ENCODE measurements at regions not wholly inside any gene's neighbourhood (a gene's known extent, or its start where the extent isn't known, plus 50 kb on each side); places are given as distances from the start of the nearest gene placed in this dataset.

DNA sequence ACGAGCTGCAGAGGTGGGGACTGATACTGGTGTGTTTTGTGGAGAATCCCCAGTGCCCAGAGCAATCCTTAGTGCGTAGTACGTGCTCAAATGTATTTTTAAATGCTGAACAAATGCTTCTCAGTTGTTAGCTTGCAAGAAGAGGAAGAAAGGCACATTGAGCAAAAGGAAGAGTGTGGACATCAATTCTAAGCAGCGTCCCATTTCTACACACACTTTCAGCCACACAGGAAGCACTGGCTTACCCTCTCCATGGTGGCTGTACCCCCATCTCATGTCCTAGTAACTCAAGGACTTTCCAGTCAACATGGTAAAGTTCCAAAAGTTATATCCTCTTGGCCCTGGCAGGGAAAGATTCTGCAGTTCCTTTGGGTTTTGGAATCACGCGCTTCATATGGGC, 98.8 kb upstream of the NXT1 start:
- DNase-seq, result no peak

DNA sequence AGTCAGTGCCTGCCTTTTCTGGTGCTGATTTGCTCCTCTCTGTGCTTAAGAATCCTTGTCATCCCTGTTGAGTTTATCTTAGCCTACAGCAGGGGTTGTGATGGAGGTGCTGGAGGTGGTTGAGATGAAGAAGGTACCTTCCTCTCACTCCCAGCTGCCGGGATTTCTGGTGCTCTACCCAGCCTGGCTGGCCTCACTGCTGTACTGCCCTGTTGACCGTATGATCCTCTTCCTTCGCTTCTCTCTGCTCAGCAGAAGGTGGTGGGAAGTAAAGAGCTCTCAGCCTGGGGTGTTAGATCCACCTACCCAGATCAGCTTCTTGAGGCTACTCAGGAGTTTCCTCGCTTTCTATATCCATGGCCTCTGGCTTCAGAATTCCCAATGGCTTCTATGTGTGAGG, 101.0 kb upstream of the NXT1 start:
- DNase-seq, result no peak

DNA sequence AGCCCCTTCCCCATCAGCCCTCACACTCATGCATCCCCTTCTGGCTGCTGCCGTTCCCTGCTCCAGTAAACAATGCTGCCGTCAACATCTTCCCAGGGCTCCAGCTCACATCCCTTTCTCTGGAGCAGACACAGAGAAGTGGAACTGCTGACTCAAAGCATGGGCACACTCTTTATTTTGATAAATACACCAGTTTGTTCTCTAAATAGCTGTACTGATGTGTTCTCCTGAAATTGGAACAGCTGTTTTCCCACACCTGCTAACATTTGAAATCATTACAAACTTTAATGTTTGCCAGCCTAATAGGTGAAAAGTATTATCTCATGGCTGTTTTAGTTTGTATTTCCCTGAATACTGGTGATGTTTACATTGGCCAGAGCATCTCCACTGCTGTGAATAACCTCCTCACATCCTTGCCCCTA, 102.1 kb upstream of the NXT1 start:
- DNase-seq, result no peak

DNA sequence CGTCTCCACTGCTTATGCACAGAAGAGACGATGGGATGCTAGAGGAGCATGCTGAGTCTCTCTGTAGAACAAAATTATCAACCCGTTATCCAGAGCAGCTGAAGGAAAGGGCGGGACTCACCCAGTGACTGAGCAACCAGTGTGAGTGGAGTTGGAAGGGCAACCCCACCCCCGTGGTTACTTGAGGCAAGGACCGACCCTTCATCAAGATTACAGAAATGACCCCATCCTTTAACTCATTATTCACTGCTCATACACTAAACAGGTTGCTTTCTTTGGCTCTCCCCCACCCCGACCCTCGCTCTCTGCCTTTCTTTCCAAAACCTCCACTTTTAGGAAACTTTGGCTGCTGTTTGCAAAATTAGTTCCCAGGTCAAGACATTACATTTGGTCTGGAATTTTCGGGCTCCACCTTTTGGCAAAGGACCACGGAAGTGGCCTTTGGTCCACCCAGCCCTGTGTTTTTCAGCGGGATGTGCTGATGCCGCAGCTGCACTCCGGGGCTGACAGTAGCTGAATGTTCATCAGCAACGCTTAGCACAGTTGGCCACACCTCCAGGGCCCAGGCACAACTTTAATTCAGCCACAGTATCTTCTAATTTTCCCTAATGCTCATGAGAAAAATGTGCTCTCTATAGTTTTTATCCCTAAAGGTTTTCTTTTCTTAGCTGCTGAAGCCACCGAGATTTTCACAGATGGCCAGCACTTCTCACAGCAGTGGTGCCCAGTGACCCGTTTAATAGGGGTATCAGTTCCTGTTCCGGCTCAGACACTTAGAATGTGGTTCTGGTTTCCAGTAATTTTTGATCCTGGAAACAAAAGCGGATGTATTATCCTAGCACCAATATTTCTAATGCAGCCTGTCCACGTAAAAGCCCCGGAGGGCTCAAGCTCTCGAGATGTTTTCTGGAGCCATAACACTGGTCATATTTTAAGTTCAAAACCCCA, 103.6 kb upstream of the NXT1 start:
- DNase-seq, result peak; percentile 5

DNA sequence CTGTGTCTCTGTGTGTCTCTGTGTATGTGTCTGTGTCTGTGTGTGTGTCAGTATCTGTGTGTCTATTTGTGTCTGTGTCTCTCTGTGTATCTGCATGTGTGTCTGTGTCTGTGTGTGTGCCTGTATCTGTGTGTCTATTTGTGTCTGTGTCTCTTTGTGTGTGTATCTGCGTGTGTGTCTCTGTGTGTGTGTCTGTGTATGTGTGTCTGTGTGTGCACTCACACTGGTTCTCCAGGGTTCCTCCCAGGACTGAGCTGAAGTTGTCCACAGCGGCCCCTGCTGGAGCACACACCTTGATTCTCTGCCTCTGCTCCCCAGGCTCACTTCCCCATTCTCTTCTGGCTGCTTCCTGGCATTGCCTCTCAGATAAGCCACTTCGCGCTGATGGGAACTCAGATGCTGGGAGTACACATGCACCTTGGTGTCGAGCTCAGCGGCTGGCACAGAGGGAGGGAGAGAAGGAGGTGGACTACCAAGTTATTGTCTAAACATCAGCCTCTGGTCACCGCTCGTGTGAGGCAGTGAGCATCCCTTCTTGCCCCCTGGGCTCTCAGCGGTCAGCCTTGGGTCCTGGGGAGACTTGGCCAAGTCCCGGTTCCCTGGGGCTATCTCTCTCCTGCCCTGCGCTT, 104.9 kb upstream of the NXT1 start:
- no peak for DNase-seq

DNA sequence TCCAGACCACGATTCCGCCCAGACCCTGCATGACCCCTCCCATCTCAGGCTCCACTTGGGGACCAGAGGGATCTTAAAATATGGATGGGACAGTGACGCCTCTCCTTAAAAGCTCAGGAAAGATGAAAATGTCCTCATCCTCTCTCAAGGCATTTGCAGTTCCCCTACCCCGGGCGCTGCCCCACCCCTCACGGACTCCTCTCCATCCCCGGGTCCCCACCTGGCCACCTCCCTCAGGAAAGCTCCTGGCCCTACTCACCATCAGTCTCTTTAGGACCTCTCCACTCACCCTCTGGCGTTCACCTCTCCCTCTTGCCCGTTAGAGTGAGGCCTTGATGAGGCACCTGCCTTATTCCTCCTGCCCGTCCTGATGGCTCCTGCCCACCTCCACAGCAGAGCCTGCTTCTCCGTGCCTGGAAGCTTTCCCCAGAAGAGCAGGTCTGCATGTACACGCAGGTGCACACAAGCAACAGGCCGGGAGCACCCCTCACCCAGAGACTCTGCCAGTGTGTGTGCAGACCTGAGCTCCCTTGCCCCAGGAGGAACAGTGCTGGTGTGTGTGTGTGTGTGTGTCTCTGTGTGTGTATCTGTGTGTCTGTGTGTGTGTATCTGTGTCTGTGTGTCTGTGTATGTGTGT, 105.6 kb upstream of the NXT1 start:
- no peak for DNase-seq

DNA sequence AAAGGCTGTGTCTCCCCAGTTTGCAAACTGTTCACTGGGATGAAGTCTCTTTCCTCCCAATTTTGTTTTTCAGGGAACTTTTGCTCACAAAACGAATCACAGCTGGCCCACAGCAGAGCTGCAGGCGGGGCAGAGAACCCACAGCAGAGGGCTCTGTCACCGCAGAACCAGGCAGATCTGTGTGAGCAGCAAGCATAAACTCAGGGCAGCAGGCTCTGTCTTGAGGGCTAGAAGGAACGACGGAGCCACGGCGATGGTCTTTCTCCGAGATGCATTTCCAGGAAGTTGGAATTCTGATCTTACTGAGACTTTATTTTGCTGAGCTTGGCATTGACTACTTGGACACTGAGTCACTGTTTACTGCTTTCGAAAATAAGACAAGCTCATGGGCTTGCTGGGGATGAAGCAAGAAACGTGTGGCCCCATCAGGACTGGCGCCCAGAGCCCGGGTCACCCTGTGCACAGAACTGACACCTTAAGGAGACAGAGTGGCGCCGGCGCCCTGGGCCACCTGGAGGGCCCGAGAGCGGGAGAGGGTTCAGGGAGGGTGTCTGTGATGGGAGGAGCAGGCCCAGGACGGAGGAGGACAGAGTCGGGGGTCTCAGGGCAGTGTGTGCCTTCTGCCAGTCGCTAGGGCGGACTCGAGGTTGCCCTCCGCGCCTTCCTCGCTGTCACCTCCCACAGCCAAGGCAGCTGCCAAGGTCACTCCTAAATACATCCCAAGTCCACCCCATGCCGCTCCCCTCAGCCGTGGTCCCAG, 106.3 kb upstream of the NXT1 start:
- DNase-seq, result no peak

DNA sequence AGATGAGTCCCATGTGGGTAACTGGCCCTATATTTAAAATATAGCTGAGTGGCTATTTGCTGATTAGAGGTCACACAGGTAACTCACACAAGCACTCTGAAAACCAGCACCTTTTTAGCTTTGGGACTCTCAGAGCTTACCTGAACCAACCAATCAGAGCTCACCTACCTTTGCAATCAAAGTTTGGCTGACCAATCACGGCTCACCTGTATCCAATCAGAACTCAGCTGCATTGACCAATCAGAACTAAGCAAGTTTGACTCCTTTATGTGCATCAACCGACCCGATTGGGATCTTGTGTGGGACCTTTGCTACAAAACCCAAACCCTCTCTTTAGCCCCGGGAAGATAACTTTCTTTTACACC, 106.8 kb upstream of the NXT1 start:
- no peak for DNase-seq

DNA sequence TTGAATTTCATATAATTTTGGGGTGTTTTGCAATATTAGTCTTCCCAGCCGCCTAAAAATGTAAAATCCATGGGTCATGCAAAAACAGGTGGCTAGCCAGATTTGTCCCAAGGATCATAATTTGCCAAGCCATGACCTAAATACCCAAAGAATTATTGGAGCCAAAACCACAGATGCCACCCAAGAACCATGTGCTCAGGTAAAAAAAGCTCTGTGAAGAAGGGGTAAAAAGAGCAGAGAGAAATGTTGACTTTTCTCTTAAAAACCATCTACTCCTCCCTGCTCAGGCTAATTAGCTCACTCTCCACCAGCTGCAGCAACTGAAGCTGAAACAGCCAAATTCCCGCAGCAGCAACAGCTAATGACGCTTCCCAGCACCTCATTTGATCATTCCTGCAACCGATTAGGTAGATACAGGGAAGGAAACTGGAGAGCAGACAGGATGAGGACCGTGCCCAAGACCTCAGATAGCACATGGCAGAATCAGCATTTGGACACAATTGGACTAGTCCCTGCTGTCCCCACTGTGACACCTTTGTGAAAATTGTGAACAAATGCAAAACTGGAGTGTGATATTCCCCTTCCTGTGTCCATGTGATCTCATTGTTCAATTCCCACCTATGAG, 107.9 kb upstream of the NXT1 start:
- no peak for DNase-seq

DNA sequence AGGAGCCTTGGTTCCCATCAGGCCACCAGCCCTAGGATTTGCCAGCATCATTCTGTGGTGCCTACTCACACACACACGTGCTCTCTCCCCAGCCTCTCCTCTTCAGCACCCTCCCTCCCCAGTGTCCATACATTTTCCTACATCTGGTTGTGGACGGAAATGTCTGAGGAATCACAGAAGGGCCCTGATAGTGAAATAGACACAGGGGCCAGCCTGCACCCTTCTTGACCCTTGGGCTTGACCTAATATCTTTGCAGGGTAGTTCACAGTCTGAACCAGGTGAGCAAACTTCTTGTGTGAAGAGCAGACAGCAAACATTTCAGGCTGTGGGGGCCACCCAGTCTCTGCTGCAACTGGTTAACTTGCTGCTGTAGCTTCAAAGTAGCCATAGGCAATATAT, 108.5 kb upstream of the NXT1 start:
- DNase-seq, result no peak

DNA sequence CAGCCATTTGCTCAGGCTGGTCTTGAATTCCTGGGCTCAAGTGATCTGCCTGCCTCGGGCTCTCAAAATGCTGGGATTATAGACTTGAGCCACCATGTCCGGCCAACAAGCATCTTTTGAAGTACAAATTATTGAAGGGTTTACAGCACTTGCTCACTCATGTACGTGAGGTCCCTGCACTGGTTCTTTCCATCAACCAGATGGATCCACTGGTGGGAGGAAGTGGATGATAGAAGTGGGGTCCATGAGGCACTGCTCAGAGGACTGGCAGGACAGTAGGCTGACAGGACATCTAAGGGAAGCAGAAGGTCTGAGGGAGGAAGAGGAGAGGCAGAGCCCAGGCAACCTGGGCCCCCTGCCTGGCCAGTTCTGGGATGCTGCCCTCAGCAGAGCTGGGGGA, 109.2 kb upstream of the NXT1 start:
- no peak for DNase-seq

DNA sequence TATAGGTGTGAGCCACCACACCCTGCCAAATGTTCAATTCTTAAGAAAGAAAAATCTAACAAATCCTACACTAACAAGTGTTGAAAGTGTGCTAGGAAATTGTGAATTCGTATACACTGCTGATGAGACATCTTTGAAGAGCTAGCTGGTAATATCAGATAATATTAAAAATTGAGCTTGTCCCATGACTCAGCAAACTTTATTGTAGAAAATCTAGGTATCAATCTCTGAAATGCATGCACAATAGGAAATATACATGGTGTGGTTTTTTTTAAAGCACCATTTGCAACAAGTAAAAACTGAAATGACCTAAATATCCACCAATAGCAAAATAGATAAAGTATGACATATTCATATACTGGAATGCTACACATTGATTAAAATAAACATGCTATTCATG, 110.1 kb upstream of the NXT1 start:
- no peak for DNase-seq

DNA sequence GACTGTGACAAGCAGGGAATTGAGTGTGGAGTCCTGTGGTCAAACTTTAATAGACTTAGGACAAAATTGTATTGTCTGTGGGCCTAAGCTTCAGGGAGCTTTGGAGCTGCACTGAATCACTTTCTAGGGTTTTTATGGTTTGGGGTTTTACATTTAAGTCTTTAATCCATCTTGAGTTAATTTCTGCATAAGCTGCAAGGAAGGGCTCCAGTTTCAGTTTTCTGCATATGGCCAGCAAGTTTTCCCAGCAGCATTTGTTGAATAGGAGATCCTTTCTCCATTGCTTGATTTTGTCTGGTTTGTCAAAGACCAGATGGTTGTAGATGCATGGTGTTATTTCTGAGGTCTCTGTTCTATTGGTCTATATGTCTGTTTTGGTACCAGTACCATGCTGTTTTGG, 113.4 kb upstream of the NXT1 start:
- DNase-seq, result no peak

DNA sequence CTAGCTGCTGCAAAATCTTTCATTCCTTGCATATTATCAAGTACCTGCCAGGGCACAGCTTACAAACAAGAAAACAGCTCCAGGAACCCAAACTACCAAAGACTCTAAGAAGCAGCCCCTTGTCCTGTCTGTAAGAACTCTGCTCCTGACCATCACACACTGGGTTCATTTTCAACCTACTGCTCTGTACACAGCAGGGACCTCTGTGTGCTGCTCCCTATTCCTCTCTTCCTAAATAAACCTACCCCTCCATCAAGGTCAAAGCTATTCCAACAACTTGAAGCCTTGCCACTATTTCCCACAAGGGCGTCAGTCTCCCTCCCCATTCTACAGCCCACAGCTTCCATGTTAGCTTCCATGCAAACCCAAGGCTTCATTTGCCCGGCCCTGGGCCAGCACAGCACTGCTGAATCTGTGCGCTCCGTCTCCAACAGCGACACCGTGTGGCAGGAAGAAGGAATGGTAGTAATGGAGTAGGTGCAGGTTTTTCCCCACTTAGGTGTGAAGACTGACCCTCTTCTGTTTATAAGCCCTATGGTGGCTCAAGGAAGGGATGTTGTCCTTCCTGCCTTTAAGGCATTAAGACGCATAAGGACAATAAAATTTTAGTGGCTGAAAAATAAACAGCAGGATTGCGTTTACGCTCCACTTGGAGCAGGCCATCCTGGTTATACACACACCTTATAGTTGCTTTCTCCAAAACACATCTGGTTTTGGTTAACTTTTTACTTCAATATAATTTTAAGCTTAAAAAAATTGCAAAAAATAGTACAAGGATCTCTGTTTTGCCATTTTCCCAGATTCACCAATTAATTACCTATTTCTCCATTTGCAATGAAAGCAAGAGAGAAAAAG, 115.2 kb upstream of the NXT1 start:
- peak; percentile 34 for DNase-seq

DNA sequence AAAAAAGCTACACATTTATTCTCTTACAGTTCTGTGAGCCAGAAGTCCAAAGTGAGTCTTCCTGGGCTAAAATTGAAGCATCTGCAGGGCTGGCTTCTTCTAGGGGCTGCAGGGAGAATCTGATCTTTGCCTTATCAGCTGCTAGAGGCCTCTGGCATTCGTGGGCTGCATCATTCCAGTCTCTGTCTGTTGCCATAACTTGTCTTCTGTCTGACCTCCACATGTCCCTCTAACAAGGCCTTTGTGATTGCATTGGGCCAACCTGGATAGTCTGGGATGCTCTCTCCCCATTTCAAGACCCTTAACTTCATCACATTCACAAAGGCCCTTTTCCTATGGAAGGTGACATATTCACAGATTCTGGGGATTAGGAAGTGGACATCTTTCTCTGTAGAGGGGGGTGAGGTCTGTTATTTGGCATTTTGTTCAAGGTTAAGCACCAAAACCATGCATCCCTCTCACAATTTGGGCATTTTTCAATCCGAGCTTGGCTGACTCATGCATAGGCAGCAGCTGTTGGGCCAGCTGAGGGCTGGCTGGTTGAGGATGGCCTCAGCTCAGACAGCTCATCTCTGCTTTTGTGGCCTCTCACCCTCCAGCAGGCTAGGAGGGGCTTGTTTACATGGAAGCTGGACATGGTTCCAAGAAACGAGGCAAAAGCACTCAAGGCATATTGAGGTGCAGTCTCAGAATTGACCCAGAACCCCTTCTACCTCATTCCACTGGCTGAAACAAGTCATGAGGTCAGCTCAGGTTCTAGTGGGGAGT, 116.1 kb upstream of the NXT1 start:
- no peak for DNase-seq

DNA sequence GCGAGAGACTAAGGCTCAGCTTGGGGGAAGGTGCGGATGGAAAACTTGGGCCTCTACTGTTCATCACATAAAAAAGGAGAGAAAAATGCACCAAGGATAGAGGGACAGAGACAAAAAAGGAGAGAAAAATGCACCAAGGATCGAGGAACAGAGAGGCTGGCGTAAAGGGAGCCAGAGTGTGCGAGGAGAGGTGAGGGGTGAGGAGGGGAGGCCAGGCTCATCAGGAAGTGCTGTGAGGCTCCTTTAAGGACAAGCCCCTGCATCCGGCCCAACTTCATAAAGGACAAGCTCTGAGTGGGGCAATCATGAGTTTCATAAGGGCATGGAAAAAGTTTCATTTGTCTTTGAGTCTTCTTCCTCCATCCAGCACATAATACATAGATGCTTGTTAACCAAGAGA, 117.2 kb upstream of the NXT1 start:
- no peak for DNase-seq

DNA sequence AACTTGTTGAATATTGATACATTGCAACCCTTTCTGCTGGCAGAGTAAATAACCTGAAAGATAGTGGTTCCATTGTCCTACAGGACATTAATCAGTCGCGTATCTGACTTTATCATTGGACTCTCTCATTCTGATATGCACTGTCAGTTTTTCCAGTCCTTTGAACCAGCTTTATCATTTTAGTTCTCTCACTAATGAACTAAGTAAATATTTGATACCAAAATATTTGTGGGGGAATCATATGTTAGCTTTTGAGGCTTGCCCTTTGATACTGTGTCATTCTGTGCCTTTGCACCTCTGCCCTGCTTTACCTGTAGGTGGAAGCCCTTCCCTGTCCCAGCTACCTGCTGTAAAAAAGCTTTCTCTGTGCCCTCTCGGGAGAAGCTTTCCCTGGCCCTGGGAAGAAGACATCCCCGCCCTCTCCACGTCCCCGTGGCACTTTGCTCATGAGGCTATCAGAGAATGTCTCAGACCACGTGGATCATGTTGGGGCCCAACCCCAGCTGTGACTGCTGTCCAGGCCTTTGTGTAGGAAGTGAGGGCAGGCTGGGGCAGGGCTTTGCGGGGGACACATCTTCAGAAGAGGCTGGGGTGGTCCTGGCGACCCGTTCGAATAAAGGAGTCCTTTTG, 117.8 kb upstream of the NXT1 start:
- no peak for DNase-seq

DNA sequence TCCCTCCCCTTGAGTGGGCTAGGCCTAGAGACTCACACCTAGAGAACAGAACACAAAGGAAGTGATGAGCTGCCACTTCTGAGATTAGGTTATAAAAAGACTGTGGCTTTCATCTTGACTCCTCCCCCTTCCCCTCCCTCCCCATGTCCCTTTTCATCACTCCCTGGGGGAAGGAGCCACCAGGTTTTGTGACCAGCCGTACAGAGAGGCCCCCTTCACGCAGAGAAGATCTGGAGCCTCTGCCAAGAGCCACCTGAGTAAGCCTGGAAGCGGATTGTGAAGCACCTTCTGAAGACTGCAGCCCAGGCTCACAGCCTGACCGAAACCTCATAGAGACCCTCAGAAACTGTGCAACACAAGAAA, 118.4 kb upstream of the NXT1 start:
- DNase-seq, result no peak

DNA sequence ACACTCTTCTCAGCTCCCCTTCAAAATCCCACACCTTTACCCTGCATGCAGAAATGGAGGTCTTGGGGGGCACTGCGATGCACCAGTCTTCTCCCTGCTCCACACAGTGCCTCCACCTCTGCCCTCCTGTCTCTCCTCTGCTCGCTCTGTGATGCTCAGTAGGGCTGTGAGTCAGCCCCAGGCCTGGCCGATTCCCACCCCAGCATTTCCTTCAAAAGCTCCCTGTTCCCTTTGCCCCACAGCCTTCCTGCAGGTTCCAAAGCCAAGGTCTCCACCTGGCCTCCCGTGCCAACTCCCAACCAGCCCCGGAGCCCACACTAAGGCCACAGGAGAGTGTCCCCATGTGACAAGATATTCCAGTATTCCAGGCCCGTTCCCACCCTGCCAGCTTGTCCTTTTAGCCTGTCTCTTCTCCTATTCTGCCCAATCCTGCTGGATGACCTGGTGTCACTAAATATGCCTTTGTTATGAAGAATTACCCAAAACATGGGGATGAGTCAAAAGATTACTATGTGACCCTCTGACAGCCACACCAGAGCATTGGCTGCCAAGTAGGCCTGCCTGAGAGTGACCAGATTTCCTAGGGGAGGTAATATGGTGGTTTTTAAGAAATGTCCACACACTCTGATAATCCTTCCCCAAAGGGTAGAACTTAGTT, 118.9 kb upstream of the NXT1 start:
- DNase-seq, result no peak
